ENCODE measurements at regions not wholly inside any gene's neighbourhood (a gene's known extent, or its start where the extent isn't known, plus 50 kb on each side); places are given as distances from the start of the nearest gene placed in this dataset.

DNA sequence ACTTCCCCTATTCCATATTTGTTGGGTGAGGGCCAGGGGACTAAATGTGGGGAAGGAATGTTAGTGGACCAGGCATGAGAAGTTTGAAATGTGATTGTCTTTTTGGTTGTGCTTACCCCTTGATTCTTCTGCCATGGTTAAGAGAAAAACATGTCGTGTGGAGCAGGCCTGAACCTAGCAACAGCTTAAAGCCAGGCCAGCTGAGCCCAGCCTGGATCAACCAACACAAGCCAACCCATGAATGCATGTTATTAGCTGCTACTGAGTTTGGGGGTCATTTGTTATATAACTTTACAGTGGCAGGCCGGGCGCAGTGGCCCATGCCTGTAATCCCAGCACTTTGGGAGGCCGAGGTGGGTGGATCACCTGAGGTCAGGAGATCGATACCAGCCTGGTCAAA is 52.4 kb upstream of the TRIO start:
- Mint-ChIP-seq H3K27ac (no peak overlapping the region), H3K4me1 (no peaks in the 10 kb centered on the region), H3K27me3 (peaks cover 10% of the 10 kb centered on the region), H3K4me3 (no peak overlapping the region), H3K9me3 (no peaks in the 10 kb centered on the region), H3K36me3 (ENCODE audit: low read depth) (no peaks in the 10 kb centered on the region)
- no peak for ATAC-seq (replicated peaks)

DNA sequence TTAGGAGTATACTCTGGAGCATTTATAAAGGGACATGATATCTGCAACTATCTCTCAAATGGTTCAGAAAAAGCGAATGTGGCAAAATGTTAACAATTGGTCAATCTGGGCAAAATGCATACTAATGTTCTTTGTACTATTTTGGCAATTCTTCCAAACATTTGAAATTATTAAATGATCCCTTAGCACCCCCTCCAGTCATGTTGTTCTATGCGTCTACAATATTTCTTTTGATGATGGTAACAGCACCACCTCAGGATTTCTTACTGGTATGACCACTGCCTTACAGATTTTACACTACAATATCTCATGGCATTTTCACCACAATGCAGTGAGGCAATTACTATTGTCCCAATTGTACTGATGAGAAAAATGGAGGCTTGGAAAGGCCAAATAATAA is 52.9 kb upstream of the TRIO start:
- no peaks in the 10 kb centered on the region for H3K36me3 Mint-ChIP-seq (ENCODE audit: low read depth)
- H3K27me3 Mint-ChIP-seq, result peaks cover 10% of the 10 kb centered on the region
- no peaks in the 10 kb centered on the region for H3K9me3 Mint-ChIP-seq
- H3K27ac Mint-ChIP-seq, result no peak overlapping the region
- H3K4me3 Mint-ChIP-seq, result no peak overlapping the region
- no peak for ATAC-seq (replicated peaks)
- no peaks in the 10 kb centered on the region for H3K4me1 Mint-ChIP-seq

DNA sequence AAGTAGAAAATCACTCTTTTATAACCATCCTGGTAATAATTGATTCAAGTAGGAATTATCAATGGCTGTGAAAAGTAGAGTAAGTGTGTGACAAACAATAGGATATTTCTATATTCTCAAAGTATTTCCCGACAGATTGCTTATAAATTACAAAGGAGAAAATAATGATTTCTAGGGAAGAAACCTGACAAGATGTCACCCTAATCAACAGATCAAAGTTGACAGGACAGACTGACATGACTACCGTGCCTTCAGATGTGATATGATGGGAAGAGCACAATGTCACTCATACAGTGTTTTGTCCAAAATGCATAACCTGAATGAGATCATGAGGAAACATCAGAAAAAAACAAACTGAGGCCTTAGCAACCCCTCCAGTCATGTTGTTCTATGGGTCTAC is 53.9 kb upstream of the TRIO start:
- Mint-ChIP-seq H3K36me3 (ENCODE audit: low read depth) (no peaks in the 10 kb centered on the region), H3K4me3 (no peak overlapping the region), H3K27me3 (peaks cover 14% of the 10 kb centered on the region), H3K27ac (no peak overlapping the region), H3K9me3 (no peaks in the 10 kb centered on the region), H3K4me1 (no peaks in the 10 kb centered on the region)
- no peak for ATAC-seq (replicated peaks)

DNA sequence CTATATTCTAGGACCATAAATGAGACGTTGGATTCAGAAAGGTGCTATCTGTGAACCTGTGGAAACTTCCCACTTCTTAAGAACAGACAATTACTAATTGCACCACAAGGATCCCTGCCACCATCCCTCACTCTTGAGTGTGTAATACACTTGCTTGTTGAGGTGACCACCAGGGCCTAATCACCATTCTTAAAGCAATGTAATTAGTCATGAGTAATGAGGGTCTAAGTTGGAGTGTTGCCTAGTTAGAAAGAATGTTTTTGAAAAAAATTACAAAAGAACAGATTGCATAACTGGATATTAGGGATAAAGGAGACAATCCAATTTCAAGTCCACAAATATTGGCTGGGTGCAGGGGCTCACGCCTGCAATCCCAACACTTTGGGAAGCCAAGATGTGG is 56.9 kb upstream of the TRIO start:
- no peaks in the 10 kb centered on the region for H3K36me3 Mint-ChIP-seq (ENCODE audit: low read depth)
- no peak overlapping the region for H3K27ac Mint-ChIP-seq
- no peak for ATAC-seq (replicated peaks)
- peaks cover 14% of the 10 kb centered on the region for H3K27me3 Mint-ChIP-seq
- H3K4me1 Mint-ChIP-seq, result no peaks in the 10 kb centered on the region
- H3K4me3 Mint-ChIP-seq, result no peak overlapping the region
- no peaks in the 10 kb centered on the region for H3K9me3 Mint-ChIP-seq

DNA sequence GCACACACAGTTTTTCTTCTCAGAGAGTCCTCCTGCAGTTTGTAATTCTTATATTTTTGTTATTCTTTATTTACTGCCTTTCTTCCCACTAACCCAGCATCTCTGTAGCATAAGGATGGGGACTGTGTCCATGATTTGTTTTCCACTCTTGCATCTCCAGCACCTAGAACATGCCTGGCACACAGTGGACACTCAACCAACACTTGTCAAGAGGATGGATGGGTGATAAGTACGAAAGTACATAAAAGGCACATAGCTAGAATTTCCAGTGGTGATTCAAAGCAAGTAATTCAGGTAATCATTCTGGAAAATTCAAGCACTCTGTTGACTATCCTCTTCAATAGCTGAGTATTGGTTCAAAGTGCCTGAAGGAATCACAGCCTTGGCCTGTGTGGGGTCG is 60.2 kb upstream of the TRIO start:
- Mint-ChIP-seq H3K27ac (no peak overlapping the region), H3K36me3 (ENCODE audit: low read depth) (no peaks in the 10 kb centered on the region), H3K27me3 (peaks cover 11% of the 10 kb centered on the region), H3K9me3 (no peaks in the 10 kb centered on the region), H3K4me3 (no peak overlapping the region), H3K4me1 (no peaks in the 10 kb centered on the region)
- ATAC-seq (replicated peaks), result no peak

DNA sequence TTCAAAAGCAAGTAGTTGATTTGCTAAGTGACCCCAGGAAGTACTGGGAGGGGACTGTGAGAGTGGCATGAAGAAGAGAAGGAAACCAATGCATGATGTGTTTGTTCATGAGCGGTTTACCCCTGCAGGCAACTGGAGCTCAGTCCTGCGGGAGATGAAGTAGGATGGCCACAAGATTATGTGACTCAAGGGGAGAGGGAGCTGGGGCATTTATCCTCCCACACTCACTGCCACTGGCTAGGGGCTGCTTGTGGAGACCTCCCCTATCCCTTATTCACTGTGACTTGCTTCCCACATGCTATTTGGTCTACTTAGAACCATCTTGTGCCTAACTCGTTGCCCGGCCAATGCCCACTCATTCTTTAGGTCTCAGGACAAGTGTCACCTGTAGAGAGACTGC is 60.6 kb upstream of the TRIO start:
- Mint-ChIP-seq H3K27me3 (peaks cover 11% of the 10 kb centered on the region), H3K27ac (no peak overlapping the region), H3K9me3 (no peaks in the 10 kb centered on the region), H3K4me1 (no peaks in the 10 kb centered on the region), H3K4me3 (no peak overlapping the region), H3K36me3 (ENCODE audit: low read depth) (no peaks in the 10 kb centered on the region)
- no peak for ATAC-seq (replicated peaks)

DNA sequence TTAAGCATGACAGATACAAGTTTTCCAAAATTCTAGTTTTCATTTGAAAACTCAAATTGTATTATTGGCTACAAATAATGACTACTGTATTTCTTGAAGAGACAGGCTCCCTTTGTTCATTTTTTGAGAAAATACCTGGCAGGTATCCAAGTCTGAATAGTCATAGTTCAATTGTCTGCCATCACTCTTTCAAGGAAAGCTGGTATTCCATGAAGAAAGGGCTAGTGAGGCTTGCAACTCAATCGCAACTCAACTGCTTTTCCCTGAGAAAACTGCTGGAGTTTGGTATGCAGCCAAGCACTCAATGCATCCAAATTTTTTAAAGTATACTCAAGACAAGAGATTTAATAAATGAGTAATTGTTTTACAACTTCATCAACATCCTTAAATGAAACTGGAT is 61.4 kb upstream of the TRIO start:
- no peak overlapping the region for H3K4me3 Mint-ChIP-seq
- no peak overlapping the region for H3K27ac Mint-ChIP-seq
- no peak for ATAC-seq (replicated peaks)
- H3K27me3 Mint-ChIP-seq, result peaks cover 9% of the 10 kb centered on the region
- H3K9me3 Mint-ChIP-seq, result no peaks in the 10 kb centered on the region
- H3K4me1 Mint-ChIP-seq, result no peaks in the 10 kb centered on the region
- no peaks in the 10 kb centered on the region for H3K36me3 Mint-ChIP-seq (ENCODE audit: low read depth)

DNA sequence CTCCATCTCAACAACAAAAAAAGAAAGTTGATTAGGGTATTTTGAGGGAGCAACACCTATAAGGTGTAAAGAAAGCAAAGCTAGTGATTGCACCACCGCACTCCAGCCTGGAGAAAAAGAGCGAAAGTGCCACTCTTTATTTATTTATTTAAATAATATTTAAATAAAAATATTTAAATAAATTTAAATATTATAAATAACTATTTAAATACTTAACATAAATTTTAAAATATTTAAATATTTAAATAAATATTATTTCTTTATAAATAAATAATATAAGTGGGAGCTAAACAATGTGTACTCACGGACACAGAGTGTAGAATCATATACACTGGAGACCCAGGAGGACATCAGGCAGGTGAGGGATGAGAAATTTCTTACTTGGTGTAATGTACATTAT is 64.4 kb upstream of the TRIO start:
- H3K4me1 Mint-ChIP-seq, result no peaks in the 10 kb centered on the region
- H3K36me3 Mint-ChIP-seq (ENCODE audit: low read depth), result no peaks in the 10 kb centered on the region

DNA sequence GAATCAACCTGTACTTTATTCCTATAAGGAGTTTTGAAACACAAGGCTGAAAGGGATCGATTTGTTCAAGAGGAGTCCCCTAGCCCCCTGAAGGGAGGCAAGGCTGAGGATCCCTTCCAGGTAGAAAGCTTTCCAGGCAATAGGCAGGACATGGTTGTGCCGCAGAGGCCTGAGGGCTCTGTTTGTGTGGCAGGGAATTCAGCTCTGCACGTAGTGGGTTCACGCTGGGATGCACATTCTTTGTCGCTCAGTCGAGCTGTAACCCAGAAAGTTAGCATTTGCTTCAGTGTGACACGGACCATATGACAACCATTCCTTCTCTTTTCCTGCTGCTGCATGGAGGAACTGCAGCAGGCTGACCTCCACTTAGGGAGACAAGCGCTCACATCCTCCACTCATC is 65.6 kb upstream of the TRIO start:
- no peaks in the 10 kb centered on the region for H3K36me3 Mint-ChIP-seq (ENCODE audit: low read depth)
- H3K27ac Mint-ChIP-seq, result no peak overlapping the region
- no peak overlapping the region for H3K4me3 Mint-ChIP-seq
- ATAC-seq (replicated peaks), result no peak
- H3K4me1 Mint-ChIP-seq, result no peaks in the 10 kb centered on the region
- H3K27me3 Mint-ChIP-seq, result peaks cover 9% of the 10 kb centered on the region
- H3K9me3 Mint-ChIP-seq, result no peaks in the 10 kb centered on the region

More for the DNA sequence above, 64.4 kb upstream of the TRIO start:
- Mint-ChIP-seq H3K9me3 (no peaks in the 10 kb centered on the region), H3K27ac (no peak overlapping the region), H3K27me3 (peaks cover 9% of the 10 kb centered on the region), H3K4me3 (no peak overlapping the region)
- no peak for ATAC-seq (replicated peaks)

DNA sequence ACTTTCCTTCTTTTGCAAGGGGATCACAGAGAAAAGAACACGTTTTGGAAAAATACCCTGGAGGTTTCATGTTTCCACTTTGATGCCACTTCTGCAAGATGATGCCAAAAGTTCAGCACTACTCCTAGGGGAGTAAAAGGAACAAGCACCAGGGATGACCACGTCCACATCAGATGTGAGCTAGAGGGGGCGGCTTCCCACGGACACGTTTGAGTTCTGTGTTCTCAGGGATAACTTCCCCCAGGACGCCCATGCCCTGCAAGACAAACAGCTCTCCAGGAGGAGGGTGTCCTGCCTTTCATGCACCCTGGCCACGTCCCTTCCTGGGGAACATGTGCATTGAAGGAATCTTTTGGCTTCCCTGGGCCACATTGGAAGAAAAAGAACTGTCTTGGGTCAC is 66.6 kb upstream of the TRIO start:
- Mint-ChIP-seq H3K9me3 (no peaks in the 10 kb centered on the region), H3K4me3 (no peak overlapping the region), H3K4me1 (no peaks in the 10 kb centered on the region), H3K27ac (no peak overlapping the region), H3K27me3 (peaks cover 9% of the 10 kb centered on the region), H3K36me3 (ENCODE audit: low read depth) (no peaks in the 10 kb centered on the region)
- ATAC-seq (replicated peaks), result no peak

DNA sequence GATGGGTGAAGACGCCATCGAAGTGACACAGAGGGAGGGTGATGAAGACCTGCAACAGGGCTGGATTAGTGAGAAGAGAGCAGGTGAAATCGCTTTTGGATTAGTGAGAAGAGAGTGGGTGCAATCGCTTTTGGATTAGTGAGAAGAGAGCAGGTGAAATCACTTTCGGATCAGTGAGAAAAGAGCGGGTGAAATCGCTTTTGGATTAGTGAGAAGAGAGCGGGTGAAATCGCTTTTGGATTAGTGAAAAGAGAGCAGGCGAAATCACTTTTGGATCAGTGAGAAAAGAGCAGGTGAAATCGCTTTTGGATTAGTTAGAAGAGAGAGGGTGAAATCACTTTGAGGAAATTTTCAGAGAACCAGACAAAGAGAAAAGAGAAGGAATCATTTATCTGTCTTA is 67.2 kb upstream of the TRIO start:
- Mint-ChIP-seq H3K4me3 (no peak overlapping the region), H3K4me1 (no peaks in the 10 kb centered on the region), H3K36me3 (ENCODE audit: low read depth) (no peaks in the 10 kb centered on the region), H3K9me3 (no peaks in the 10 kb centered on the region), H3K27me3 (peaks cover 9% of the 10 kb centered on the region), H3K27ac (no peak overlapping the region)
- ATAC-seq (replicated peaks), result no peak

DNA sequence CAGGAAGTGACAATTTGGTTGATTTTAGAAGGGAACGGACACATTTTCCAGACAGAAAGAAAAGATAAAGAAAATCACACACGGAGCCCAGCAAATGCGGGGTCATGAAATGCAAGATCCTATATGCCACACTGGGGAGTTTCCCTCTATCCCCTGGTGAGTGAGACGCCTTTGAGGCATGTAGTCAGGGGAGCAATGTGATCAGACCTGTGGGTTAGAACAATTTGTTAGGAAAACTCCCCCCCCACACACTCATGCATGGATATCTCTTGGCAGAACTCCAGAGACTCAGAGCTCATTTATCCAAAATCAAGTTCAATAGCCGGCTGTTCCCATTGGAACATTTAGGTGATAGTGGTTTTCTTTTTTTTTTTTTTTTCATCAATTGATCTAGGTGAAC is 71.7 kb upstream of the TRIO start:
- H3K4me3 Mint-ChIP-seq, result no peak overlapping the region
- ATAC-seq (replicated peaks), result no peak
- H3K27me3 Mint-ChIP-seq, result peaks cover 9% of the 10 kb centered on the region
- H3K36me3 Mint-ChIP-seq (ENCODE audit: low read depth), result no peaks in the 10 kb centered on the region
- H3K9me3 Mint-ChIP-seq, result no peaks in the 10 kb centered on the region
- H3K27ac Mint-ChIP-seq, result no peak overlapping the region
- no peaks in the 10 kb centered on the region for H3K4me1 Mint-ChIP-seq

DNA sequence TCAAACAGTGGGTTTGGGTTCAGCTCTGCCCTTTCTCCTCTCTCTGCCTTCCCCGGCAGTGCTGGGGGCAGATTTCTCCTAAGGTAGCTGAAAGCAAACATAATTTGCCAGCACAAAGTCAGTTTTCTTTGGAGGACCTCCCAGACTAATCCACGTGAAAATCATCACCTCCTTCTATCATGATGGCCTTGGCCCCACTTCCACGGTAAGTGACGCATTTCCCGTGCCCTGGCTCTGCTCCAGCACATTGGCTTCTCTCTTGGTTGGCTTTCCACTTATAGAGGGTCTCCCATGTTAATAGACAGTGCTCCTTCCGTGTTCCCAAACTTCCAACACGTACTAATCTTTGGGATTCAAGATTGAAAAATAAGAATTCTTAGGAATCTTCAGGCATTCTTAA is 74.1 kb upstream of the TRIO start:
- H3K36me3 Mint-ChIP-seq (ENCODE audit: low read depth), result no peaks in the 10 kb centered on the region
- H3K9me3 Mint-ChIP-seq, result no peaks in the 10 kb centered on the region
- H3K27me3 Mint-ChIP-seq, result no peaks in the 10 kb centered on the region
- H3K4me3 Mint-ChIP-seq, result no peak overlapping the region
- ATAC-seq (replicated peaks), result no peak
- no peak overlapping the region for H3K27ac Mint-ChIP-seq
- H3K4me1 Mint-ChIP-seq, result no peaks in the 10 kb centered on the region

DNA sequence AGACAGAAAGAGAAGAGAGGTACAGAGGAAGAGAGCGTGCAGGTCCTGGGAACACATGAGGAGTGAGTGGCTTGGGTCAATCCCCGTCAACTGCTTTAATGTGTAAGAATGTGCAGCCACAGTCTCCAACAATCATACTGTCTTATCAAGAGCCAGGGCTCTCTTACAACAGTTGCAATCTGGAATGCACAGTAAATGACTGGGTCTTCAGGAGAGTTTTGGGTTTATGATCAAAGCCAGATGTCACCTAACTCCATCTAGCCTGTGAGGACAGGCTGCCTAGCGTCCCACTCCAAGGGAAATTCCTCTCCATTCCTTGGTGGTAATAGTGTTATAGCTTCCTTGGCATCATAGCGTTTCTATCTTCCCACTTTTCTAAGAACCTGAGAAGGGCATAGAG is 75.0 kb upstream of the TRIO start:
- Mint-ChIP-seq H3K27ac (no peak overlapping the region), H3K27me3 (no peaks in the 10 kb centered on the region), H3K4me3 (no peak overlapping the region), H3K36me3 (ENCODE audit: low read depth) (no peaks in the 10 kb centered on the region), H3K9me3 (no peaks in the 10 kb centered on the region), H3K4me1 (no peaks in the 10 kb centered on the region)
- ATAC-seq (replicated peaks), result no peak

DNA sequence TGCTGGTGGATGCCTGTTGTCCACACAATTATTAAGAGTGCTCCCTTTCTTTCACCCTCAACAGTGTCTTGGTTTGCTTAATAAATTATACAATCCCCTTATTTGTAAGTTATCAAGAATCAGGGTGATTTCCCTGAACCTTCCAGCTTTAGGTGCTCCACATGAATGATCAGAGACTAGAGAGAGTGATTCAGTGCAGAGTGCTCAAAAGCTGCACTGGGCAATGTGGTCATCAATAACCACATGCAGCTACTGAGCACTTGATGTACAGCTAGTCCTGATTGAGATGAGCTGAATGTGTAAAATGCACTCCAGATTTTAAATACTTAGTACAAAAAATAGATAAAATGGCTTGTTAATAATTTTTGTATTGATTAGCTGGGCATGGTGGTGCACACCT is 76.8 kb upstream of the TRIO start:
- H3K9me3 Mint-ChIP-seq, result no peaks in the 10 kb centered on the region
- H3K27ac Mint-ChIP-seq, result no peak overlapping the region
- no peaks in the 10 kb centered on the region for H3K4me1 Mint-ChIP-seq
- no peaks in the 10 kb centered on the region for H3K36me3 Mint-ChIP-seq (ENCODE audit: low read depth)
- no peak overlapping the region for H3K4me3 Mint-ChIP-seq
- ATAC-seq (replicated peaks), result no peak
- no peaks in the 10 kb centered on the region for H3K27me3 Mint-ChIP-seq

DNA sequence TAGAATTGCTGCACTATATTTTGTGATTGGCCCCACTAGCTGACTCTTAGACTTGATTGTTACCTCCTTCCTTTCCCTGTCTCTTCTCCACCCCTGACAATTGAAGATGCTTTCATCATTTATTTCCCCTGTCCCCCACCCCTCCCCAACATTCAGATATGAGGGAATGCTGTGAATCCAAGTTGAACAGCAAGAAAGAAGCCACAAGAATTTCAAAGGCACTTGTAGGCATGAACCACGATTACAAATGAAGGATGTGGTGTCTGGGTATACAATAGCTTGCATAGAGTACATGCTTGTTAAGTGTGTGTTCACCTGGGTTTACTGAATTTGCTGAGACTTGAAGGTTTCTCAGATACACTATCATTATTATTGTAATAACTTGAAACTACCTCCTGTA is 78.3 kb upstream of the TRIO start:
- no peaks in the 10 kb centered on the region for H3K4me1 Mint-ChIP-seq
- H3K27me3 Mint-ChIP-seq, result no peaks in the 10 kb centered on the region
- H3K36me3 Mint-ChIP-seq (ENCODE audit: low read depth), result no peaks in the 10 kb centered on the region
- no peak overlapping the region for H3K4me3 Mint-ChIP-seq
- no peak overlapping the region for H3K27ac Mint-ChIP-seq
- ATAC-seq (replicated peaks), result no peak
- H3K9me3 Mint-ChIP-seq, result no peaks in the 10 kb centered on the region

All from activated T-helper 17 cell treated with anti-CD3 and anti-CD28 coated beads, Interleukin-2, amount 50 U/mL, for 72 hours (primary cell).